ENCODE measurements at regions not wholly inside any gene's neighbourhood (a gene's known extent, or its start where the extent isn't known, plus 50 kb on each side); places are given as distances from the start of the nearest gene placed in this dataset.
"Not testable (repeated sequence)": the region's sequence is repeated elsewhere in the genome, so short reads cannot be mapped to it uniquely, and the experiment has no call there.

DNA sequence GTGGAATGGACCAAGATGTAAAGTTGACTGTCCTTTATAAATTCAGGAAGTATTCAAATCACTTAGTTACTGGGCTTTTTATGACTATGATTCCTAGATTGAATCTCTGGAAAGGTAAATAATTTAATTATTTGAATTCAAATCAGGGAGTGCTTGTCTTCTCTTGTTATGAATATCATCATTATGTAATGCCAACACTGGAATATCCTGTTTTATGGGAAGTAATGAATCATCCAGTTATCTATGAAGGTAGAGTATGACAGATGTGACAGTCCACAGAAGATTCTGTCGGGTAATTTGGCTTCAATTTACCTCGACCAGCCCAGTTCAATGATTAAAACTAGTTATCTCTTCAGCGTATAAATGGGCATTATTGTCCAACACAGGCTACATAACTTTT is 141.0 kb upstream of the NUDT12 start:
- DNase-seq = peak; percentile 97

GRCh38 chr5:103693517-103693916 is 130.9 kb upstream of the NUDT12 start:
- DNase-seq = no peak

GRCh38 chr5:103690676-103691075 is 128.1 kb upstream of the NUDT12 start:
- DNase-seq = no peak

DNA sequence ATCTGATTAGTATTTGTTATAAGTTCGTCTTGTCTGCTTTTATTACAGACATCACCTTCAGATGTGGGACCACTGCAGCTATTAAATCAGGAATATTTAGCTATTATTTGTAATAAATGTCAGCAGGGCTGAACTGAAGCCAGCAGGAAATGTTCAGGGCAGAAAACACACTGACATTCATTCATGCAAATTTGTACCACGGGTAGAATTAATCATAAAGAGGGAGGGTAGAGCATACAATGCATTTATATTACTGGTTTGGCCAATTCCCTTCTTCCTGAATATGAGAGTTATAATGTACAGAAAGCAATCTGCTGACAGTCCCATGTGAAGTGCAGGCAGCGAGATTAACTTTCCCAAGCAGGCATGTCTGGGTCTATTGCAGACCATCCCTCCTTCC is 117.3 kb upstream of the NUDT12 start:
- DNase-seq = peak; percentile 30

DNA sequence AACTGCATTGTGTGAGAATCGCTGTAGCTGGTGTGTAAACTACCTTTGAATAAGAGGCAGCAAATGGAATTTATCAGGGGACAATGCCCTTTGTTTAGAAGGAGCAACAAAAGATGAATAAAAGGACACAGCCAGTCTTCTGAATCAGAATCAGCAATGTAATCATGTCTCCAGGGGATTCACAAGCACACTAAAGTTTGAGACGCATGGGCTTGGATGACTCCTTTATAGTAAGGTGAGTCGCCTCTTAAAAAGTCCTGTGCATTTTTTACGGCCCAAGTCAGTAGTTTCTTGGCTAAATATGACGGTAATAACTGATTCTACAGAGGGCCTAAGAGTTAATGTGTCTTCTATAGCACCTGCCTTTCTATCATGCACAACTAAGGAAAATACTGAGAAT is 113.6 kb upstream of the NUDT12 start:
- DNase-seq = not testable (repeated sequence)

GRCh38 chr5:103674739-103675138 is 112.2 kb upstream of the NUDT12 start:
- DNase-seq = no peak

DNA sequence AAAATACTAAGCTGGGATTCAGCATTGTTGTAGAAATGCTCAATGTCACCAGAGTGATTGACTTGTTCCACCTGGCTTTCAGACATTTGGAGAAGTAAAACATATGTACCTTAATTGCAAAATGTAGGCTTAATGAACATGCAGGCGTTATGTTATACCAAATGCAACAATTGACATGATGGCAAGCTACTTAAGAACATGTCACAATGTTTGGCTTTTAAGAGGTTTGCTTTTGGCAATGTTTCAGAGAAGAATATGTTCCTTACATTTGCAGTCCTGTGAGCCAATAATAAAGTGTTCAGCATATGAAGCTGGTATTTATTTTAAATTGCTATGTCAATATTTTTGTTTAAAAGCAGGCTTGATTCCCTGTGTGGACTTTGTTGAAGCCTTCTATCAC is 111.7 kb upstream of the NUDT12 start:
- no peak for DNase-seq

GRCh38 chr5:103669615-103670014 is 107.0 kb upstream of the NUDT12 start:
- DNase-seq = peak; percentile 4

- DNase-seq = no peak
These were observed 105.7 kb upstream of the NUDT12 start for GRCh38 chr5:103668281-103668680.

DNA sequence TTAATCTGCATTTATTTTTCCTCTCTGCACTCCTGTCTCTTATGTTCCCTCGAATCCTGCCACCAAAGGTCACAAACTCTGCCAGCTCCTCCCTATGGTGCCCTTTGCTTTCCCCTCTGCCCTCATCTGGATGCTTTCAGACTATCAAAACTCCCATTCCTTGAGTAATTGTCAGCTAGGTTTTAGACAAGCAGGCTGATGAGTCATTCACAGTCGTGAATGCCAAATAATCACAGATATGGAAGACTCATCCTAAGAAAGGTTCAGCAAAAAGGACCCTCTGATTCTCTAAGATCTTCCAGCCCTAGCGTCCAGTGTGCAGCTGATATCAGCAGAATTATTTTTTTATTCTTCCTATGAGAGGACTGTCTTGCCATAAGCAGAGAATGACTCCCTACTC is 104.5 kb upstream of the NUDT12 start:
- DNase-seq = no peak

- no peak for DNase-seq
These were observed 94.7 kb upstream of the NUDT12 start for GRCh38 chr5:103657301-103657700.

- no peak for DNase-seq
These were observed 85.5 kb upstream of the NUDT12 start for GRCh38 chr5:103648086-103648485.

DNA sequence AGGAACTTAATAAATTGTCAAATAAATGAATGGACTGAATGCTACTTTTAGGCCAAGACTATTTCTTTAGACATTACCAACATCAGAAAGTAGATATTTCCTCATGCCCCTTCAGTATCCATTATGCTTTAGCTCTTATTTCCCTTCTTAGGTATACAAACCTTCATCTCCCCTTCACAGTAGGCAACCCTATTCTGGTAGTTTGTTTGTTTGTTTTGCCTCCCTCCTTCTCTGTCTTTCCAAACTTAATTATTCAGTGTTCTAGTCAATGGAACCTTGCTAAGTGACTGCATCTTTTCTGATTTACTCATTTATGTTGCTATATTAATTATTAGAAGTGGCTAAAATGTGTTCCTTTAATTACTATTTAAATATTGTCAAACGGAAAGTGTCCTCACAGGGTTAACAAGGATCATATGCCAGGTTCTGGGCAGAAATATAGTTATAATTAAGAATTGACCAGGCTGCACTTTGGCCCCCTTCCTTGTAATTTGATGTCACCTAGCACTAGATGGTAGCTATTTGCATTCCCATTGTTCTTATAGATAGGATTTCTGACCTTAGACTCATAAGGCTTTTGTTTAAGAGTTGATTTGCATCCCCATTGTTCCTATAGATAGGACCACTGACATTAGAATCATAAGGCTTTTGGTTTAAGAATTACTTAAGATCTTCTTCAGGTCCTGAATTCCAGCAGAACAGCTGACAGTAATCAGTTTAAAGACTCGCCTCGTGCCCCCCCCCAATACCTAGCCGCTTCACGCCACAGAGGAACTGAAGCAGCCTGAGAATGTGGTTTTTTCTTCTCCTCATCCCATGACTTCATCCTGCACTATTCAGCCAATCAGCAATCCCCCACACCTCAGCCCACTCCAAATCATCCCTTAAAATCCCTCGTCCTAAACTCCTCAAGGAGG is 84.4 kb upstream of the NUDT12 start:
- no peak for DNase-seq

DNA sequence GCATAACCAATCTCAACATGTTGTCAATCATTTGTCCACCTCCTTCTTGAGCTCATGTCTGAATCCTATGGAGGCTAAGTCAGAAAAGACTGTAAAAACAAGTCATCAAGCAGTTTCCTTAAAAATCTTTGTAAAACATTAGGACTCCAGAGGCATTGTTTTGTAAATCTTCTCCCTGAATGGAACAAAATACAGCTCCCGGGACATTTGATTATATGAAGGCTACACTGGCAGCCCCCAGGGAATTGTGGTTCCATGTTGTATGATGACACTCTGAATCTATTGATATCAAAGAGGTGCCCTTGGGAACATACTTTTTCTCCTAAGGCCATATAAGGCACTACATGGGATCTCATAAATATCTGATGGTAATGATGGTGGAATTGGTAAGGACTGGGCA is 83.2 kb upstream of the NUDT12 start:
- no peak for DNase-seq

DNA sequence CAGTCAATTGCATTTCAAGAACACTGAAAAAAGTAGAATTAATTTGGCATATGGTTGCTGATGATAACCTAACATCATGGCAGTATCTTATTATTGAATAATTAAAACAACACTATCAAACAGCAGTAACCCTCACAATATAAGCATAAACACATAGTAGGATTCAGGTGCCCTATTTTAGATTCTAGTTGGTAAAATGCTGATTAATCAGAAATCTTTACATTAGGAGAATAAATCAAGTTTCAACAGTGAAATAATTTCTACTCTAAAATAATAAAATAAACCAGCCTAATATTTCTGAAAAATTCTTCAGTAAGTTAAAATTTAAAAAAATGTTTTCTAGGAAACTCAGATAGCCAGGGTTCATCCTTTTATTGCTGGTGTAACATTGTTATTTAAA is 76.4 kb upstream of the NUDT12 start:
- DNase-seq = no peak

GRCh38 chr5:103624675-103625074 is 62.1 kb upstream of the NUDT12 start:
- no peak for DNase-seq

DNA sequence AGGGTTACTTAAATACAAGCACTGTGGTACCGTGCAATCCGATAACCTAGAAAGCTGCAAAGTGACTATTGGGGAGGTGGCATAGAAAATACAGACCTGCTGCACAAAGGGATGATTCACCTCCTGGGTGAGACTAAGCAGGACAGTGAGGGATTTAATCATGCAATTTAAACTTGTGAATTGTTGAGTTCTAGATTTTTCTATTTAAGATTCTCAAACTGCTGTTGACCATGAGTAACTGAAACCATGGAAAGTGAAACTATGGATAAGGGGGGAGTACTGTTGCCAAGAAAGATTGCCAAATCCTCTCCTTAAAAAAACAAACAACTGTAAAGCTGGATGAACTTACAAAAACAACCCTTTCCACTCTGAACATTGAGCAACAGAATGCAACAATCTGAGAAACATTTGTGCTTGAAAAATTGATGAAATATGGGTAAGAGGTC is 61.5 kb upstream of the NUDT12 start:
- DNase-seq = no peak

GRCh38 chr5:103623425-103623824 is 60.8 kb upstream of the NUDT12 start:
- DNase-seq = no peak

- DNase-seq = no peak
These were observed 59.0 kb upstream of the NUDT12 start for GRCh38 chr5:103621548-103621930.

DNA sequence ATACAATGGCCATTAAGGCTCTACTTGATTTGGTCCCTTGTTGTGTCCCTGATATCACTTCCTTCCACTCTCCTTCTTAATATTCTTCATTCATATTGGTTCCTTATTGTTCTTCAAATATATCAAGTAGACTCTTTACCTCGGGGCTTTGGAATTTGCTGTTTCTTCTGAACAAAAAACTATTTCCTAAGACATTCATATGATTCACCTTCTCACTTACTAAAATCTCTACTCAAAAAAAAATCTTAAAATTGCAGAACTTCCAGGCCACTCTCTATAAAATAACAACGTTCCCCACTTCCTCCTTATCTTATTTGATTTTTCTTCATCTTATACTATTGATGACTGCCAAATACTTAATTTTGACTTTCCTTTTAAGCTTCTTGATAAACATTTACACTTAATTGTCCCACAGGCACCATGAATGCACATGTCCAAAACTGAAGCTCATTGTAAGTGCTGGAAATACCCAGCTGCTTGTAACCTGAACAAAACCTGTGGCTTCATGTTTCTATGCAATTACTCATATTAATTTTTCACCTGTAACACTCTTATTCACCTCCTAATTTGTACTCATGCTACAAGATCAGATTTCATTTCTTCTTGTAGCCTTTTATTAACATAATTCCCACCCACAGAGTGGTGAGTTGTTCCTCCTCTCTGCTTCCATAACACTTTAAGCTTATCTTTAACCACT is 58.4 kb upstream of the NUDT12 start:
- DNase-seq = no peak

- DNase-seq = no peak
These were observed 55.3 kb upstream of the NUDT12 start for GRCh38 chr5:103617913-103618312.

- DNase-seq = no peak
These were observed 54.5 kb upstream of the NUDT12 start for GRCh38 chr5:103617090-103617489.

DNA sequence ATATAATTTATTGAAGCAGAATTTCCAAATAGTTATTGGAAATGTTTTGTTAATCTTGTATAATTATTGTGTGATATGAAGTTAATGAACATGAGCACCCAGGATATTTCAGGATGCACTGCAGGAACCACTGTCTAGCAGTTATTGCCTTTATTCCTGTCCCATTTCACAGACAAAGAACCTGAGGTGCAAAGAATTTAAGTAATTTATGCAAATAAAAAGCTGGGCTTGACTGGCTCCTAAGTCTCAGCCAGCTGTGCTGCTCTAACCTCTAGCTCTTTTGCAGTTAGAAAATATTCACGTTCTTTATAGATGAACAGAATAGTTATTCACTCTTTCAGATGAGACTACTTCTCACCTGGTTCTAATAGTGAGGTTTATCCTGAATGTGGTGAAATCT is 50.0 kb upstream of the NUDT12 start:
- no peak for DNase-seq
